ENCODE measurements at regions not wholly inside any gene's neighbourhood (a gene's known extent, or its start where the extent isn't known, plus 50 kb on each side); places are given as distances from the start of the nearest gene placed in this dataset.

- Mint-ChIP-seq H3K9me3 (ENCODE audit: low read depth, unreplicated experiment) (no peaks in the 10 kb centered on the region), H3K27ac (ENCODE audit: unreplicated experiment) (no peak overlapping the region), H3K27me3 (ENCODE audit: unreplicated experiment) (no peaks in the 10 kb centered on the region), H3K4me1 (ENCODE audit: low read depth, unreplicated experiment) (no peaks in the 10 kb centered on the region), H3K36me3 (ENCODE audit: insufficient read depth, unreplicated experiment) (no peaks in the 10 kb centered on the region), H3K4me3 (ENCODE audit: low read depth, unreplicated experiment) (no peak overlapping the region)
- CTCF ChIA-PET, result no interaction called here
- intact Hi-C loops (cut with micrococcal nuclease; ENCODE audit: unreplicated experiment), result no loop called here
- DNase-seq, result no peak
- no peak for TF ChIP-seq CTCF (IDR thresholded peaks at IDR 0.05; ENCODE audit: unreplicated experiment)
- BruUV-seq (replicated peaks), result no TSS peak
These were observed 85.4 kb upstream of the WARS2 start for GRCh38 chr1:119225831-119226230.

- intact Hi-C loops (cut with micrococcal nuclease; ENCODE audit: unreplicated experiment), result no loop called here
- CTCF ChIA-PET, result no interaction called here
- no peaks in the 10 kb centered on the region for H3K4me1 Mint-ChIP-seq (ENCODE audit: low read depth, unreplicated experiment)
- no peak for DNase-seq
- BruUV-seq (replicated peaks), result no TSS peak
- H3K9me3 Mint-ChIP-seq (ENCODE audit: low read depth, unreplicated experiment), result no peaks in the 10 kb centered on the region
- TF ChIP-seq CTCF (IDR thresholded peaks at IDR 0.05; ENCODE audit: unreplicated experiment), result no peak
- no peaks in the 10 kb centered on the region for H3K36me3 Mint-ChIP-seq (ENCODE audit: insufficient read depth, unreplicated experiment)
- no peak overlapping the region for H3K27ac Mint-ChIP-seq (ENCODE audit: unreplicated experiment)
- no peaks in the 10 kb centered on the region for H3K27me3 Mint-ChIP-seq (ENCODE audit: unreplicated experiment)
- no peak overlapping the region for H3K4me3 Mint-ChIP-seq (ENCODE audit: low read depth, unreplicated experiment)
These were observed 85.9 kb upstream of the WARS2 start for GRCh38 chr1:119226321-119226720.

DNA sequence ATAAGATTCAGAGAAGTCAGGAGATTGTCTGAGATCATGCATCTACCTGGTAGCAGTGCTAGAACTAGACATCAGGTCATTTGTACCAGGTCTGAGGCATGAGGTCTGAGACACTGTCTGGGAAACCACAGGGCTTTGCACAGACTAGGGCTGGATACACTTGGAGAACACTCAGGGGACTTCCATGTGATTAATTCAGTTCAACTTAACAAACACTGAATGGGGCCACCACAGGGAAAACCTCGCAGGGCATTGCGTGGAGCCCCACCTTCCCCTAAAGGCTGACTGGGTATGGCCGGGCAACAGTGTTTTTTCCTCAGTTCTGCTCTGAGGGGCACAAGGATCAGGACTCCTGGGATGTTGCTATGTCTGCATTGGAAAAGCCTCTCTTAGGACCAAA, 86.5 kb upstream of the WARS2 start:
- no peak for DNase-seq
- CTCF ChIA-PET, result no interaction called here
- H3K9me3 Mint-ChIP-seq (ENCODE audit: low read depth, unreplicated experiment), result no peaks in the 10 kb centered on the region
- no peaks in the 10 kb centered on the region for H3K36me3 Mint-ChIP-seq (ENCODE audit: insufficient read depth, unreplicated experiment)
- no peak overlapping the region for H3K27ac Mint-ChIP-seq (ENCODE audit: unreplicated experiment)
- H3K4me1 Mint-ChIP-seq (ENCODE audit: low read depth, unreplicated experiment), result no peaks in the 10 kb centered on the region
- H3K27me3 Mint-ChIP-seq (ENCODE audit: unreplicated experiment), result no peaks in the 10 kb centered on the region
- intact Hi-C loops (cut with micrococcal nuclease; ENCODE audit: unreplicated experiment), result no loop called here
- no peak overlapping the region for H3K4me3 Mint-ChIP-seq (ENCODE audit: low read depth, unreplicated experiment)
- BruUV-seq (replicated peaks), result no TSS peak
- TF ChIP-seq CTCF (IDR thresholded peaks at IDR 0.05; ENCODE audit: unreplicated experiment), result no peak

DNA sequence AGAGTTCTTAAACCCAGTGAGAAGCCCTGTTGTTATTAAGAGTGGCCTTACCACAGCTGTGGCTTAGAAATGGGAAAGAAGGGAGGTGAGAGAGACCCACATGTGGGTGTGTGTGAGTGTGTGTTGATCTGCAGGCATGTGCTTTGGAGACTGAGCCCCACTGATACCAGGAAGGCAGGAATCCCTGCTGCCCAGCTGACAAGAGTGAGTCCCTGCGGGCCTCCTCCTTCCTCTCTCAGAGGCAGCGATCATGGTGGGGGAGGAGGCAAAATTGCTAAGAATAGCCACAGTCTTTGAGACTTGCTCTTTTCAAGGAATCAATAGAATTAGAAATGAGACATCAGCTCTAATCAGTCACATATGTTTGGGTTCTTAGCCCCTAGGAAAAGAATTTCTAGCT, 87.0 kb upstream of the WARS2 start:
- DNase-seq, result no peak
- TF ChIP-seq CTCF (IDR thresholded peaks at IDR 0.05; ENCODE audit: unreplicated experiment), result no peak
- intact Hi-C loops (cut with micrococcal nuclease; ENCODE audit: unreplicated experiment), result no loop called here
- no TSS peak for BruUV-seq (replicated peaks)
- Mint-ChIP-seq H3K27me3 (ENCODE audit: unreplicated experiment) (no peaks in the 10 kb centered on the region), H3K4me1 (ENCODE audit: low read depth, unreplicated experiment) (no peaks in the 10 kb centered on the region), H3K27ac (ENCODE audit: unreplicated experiment) (no peak overlapping the region), H3K36me3 (ENCODE audit: insufficient read depth, unreplicated experiment) (no peaks in the 10 kb centered on the region), H3K4me3 (ENCODE audit: low read depth, unreplicated experiment) (no peak overlapping the region), H3K9me3 (ENCODE audit: low read depth, unreplicated experiment) (no peaks in the 10 kb centered on the region)
- CTCF ChIA-PET, result no interaction called here
